ENCODE measurements at regions not wholly inside any gene's neighbourhood (a gene's known extent, or its start where the extent isn't known, plus 50 kb on each side); places are given as distances from the start of the nearest gene placed in this dataset.
"Not testable (repeated sequence)": the region's sequence is repeated elsewhere in the genome, so short reads cannot be mapped to it uniquely, and the experiment has no call there.

DNA sequence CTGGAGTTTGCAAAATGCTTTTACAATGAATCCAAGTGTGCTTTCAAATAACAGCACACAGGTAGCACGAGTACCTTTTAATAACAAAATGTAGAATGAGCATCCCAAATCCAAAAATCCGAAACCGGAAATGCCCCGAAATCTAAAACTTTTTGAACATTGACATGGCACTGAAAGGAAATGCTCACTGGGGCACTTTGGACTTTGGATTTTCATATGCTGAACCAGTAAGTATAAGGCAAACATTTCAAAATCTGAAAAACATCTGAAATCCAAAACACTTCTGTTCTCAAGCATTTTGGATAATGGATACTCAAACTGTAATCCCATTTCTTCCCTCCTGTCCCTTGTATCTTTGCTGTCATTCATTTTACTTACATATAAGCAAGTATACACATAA, 50.1 kb downstream of the GCNT4 start:
- no peak for ATAC-seq

DNA sequence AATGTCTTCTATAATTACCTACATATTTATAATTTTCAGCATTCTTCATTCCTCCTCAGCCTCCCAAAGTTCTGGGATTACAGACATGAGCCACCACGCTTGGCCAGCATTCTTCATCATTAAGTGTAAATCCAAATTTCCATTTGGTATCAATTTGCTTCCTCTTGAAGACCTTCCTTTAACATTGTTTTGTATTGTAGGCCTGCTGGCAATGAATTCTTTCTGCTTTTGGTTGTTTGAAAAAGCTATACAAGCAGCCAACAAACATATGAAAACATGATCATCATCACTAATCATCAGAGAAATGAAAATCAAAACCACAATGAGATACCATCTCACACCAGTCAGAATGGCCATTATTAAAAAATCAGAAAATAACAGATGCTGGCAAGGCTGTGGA, 56.4 kb downstream of the GCNT4 start:
- no peak for ATAC-seq

GRCh38 chr5:74994826-74995225, 57.5 kb downstream of the GCNT4 start:
- no peak for ATAC-seq

- ATAC-seq, result no peak
These were observed 58.6 kb downstream of the GCNT4 start for GRCh38 chr5:74993743-74994142.

DNA sequence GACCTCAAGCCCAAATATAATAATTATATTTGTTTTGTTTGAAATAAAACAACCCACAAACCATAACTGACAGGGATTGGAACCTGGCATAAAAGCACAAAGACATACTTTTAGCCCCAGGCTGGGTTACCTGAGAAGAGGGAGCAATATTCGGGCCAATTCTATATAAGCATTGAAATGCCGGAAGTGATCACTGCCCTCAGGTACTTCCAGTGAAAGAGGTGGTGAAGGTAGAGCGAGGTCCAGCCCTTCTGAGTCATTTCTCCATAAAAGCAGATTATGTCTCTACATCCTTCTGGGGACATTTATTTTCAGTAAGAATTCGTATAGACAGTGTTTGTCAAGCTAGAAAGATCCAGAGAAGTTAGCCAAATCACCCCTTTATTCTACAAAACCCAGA, 59.6 kb downstream of the GCNT4 start:
- ATAC-seq, result peak; percentile 42

GRCh38 chr5:74991522-74991921, 60.8 kb downstream of the GCNT4 start:
- ATAC-seq, result no peak

DNA sequence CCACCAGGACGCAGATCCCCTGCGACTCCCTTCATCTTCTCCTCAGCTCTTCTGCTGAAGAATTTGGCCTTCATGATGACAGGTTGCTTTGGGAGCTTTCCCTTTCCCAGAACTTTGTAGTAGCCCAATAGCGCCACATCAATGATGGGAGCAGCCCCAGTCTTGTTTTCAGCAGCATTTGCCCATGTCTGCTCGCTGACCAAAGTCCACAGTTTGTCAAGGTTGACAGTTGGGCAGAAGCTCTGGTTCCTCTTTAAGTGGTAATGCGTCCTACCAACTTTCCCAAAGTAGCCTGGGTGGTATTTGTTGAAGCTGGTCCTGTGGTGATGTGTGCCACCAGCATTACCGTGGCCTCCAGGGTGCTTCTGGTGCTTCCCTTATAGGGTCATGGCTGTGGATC, 62.2 kb downstream of the GCNT4 start:
- ATAC-seq, result no peak

DNA sequence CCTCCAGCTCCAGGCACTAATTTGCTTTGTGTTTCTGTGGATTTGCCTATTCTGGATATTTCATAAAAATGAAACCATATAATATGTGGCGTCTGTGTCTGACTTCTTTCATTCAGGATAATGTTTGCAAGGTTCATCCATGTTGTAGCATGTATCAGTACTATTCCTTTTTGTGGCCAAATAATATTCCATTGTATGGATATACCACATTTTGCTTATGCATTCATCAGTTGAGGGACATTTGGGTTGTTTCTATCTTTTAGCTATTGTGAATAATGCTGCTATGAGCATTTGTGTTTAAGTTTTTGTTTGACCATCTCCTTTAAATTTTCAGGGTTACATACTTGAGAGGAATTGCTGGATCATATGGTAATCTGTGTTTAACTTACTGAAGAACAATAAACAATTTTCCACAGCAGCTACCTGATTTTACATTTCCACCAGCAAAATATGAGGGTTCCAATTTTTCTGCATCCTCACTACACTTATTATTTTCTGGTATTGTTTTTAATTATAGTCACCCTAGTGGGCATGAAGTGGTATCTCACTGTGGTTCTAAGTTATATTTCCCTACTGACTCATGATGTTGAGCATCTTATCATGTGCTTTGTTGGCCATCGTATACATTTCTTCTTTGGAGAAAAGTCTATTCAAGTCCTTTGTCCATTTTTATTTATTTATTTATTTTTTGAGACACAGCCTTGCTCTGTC, 63.9 kb downstream of the GCNT4 start:
- no peak for ATAC-seq

GRCh38 chr5:74978345-74978744, 74.0 kb downstream of the GCNT4 start:
- ATAC-seq, result no peak

- ATAC-seq, result no peak
These were observed 74.9 kb downstream of the GCNT4 start for GRCh38 chr5:74977471-74977870.

- no peak for ATAC-seq
These were observed 75.7 kb downstream of the GCNT4 start for GRCh38 chr5:74976651-74977050.

- ATAC-seq, result no peak
These were observed 76.8 kb downstream of the GCNT4 start for GRCh38 chr5:74975582-74975981.

GRCh38 chr5:74974451-74975091, 77.8 kb downstream of the GCNT4 start:
- ATAC-seq, result no peak

GRCh38 chr5:74973694-74974093, 78.7 kb downstream of the GCNT4 start:
- ATAC-seq, result no peak

GRCh38 chr5:74971947-74972460, 80.4 kb downstream of the GCNT4 start:
- ATAC-seq, result no peak

- not testable (repeated sequence) for ATAC-seq
These were observed 81.5 kb downstream of the GCNT4 start for GRCh38 chr5:74970891-74971290.

DNA sequence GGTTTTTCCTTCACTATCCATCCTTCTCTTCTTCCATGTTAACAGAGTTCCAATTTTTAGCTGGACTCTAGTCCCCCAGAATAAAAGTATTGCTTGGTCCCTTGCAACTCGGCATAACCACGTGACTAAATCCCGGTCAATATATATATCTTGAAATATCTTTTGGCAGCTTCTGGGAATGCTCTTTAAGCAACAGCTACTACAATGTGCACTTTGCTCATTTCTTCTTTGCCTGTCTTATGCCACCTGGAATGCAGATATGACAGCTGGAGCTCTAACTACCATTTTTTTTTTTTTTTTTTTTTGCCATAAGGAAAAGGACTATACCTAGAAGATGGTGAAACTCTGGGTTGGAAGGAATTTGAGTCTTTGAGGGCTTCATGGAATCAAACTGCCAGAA, 82.6 kb downstream of the GCNT4 start:
- no peak for ATAC-seq

DNA sequence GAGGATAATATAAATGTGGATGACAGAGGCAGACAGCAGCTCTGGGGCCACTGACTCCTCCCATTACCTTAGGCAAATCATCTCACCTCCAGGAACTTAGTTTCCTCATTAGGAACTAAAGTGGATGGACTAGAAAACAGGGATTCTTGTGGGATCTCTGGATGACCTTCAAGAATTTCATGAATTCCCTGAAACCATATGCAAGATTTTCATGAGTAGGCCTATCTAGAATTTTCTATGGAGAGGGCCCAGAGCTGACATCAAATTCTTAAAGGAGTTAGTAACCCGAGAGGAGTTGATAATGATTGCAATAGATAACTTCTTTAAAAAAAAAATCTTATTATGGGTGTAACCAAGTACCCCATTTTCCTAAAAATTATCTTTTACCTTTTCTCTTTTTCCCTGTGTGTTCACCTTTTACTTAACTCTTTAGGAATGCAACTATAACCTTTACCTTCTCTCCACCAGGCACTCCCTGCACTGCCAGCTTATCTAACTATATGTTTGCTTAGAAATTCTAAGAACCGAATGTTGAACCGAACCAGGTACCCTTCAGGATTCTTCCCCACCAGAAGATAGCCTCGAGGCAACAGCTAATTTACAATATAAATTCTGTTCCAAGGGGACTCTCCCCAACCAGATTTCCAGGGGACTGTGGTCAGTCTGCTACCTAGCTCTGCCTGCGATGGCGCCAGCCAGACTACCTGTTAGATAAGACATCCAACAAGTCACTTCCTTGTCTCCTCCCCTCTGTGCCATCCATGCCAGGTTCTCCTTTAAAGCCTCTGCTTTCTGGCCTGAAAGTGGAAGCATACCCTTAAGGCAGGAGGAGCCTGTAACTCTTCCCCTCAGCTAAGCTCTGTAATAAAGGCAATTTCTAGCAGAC, 86.0 kb downstream of the GCNT4 start:
- no peak for ATAC-seq

DNA sequence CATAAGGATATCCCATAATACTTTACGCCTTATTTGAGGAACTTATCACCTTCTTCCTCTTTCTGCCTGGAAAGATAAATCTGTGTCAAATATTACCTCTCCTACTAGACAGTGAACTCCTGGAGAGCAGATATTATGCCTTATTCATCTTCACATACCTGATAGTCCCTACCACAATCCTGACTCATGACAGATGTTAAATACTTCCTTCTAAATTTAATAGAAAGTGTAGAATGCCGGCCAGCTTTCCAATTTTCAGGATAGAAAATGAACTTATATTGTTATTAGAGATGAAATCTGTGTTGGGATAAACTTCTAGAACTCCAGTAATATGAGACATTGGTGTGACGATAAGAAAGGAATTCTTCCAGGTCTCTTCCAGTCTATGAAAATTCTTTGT, 89.0 kb downstream of the GCNT4 start:
- no peak for ATAC-seq

DNA sequence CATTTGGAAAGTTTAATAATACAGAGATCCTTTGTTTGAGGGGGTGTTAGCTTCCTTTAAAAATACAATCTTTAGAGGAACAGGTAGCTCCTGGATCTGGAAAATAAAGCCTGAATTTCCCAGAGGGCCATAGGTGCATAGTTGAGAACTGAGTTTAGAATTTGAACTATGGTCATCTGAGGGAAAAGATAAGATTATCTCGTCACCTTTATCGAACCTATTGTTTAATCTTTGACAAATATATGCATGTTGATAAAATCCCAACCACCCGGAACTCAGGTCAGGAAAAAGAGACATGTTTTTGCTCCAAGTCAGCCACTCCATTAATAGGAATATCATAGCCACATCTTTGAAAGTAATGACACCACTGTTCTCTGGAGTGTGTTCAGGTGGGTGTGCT, 91.7 kb upstream of the FAM169A start:
- no peak for ATAC-seq

DNA sequence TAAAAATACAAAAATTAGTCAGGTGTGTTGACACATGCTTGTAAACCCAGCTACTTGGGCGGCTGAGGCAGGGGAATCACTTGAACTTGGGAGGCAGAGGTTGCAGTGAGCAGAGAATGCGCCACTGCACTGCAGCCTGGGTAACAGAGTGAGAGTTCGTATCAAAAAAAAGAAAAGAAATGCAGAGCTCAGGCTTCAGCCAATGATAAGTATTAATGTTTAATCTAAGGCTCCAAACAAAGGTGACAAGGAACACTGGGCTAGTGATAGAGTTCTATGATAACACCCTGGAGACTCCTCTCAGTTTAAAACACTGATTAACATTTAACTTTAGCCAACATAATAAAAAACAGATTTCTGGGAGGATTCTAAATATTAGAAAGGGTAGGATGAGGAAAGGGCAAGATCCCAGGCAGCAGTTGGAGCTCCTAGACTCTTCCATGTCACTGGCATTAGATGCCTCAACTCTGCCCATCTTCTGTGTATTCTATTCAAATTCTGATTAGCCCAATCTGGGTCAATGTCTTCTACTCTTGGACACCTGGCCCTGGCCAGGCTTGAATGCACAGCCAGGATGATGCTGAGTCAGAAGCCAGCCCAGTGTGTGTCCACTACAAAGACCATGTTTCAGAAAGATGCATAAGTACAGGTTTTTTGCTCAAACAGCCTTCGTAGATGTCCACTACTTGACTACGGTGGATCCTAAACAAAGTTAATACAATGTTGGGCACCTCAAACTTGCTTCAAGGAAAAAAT, 91.0 kb upstream of the FAM169A start:
- ATAC-seq, result no peak

GRCh38 chr5:74956278-74956677, 90.1 kb upstream of the FAM169A start:
- no peak for ATAC-seq

DNA sequence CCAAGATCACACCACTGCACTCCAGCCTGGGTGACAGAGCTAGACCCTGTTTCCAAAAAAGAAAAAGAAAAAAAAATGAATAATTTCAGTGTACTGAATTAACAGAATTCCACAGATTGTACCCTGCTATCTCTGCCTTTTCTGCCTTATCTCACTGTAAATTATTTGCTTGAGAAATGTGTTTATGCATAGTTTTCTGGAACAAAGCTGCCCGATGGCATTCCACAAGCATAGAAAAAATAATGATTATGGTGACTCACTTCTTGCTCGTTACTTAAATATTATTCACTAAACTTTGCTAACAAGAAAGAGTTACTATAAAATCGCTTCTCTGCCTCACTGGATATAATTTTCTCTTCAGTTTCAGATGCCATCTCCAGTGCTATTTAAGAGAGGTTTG, 88.7 kb upstream of the FAM169A start:
- ATAC-seq, result no peak

Measured in esophagus mucosa (tissue), 1 donor.